HG03558 (cell line): ENCODE measurements at regions not wholly inside any gene's neighbourhood (a gene's known extent, or its start where the extent isn't known, plus 50 kb on each side); places are given as distances from the start of the nearest gene placed in this dataset.
"Not testable (repeated sequence)": the region's sequence is repeated elsewhere in the genome, so short reads cannot be mapped to it uniquely, and the experiment has no call there.

Experiments
- ATAC-seq: cut with Tn5 transposase; IDR thresholded peaks from one replicate; pipeline ENCODE4 v1.9.1; 2021; ENCODE audit warnings: moderate number of reproducible peaks; ENCODE audit not compliant: unreplicated experiment; ENCODE audit errors: extremely low read depth

GRCh38 chr1:143845193-143845592, 126.6 kb downstream of the FAM72C start:
- not testable (repeated sequence) for ATAC-seq

GRCh38 chr1:143842058-143842457, 129.7 kb downstream of the FAM72C start:
- ATAC-seq: not testable (repeated sequence)

- ATAC-seq: not testable (repeated sequence)
Observed at GRCh38 chr1:143839182-143839581, 132.6 kb downstream of the FAM72C start.

- not testable (repeated sequence) for ATAC-seq
Observed at GRCh38 chr1:143838598-143838929, 133.2 kb downstream of the FAM72C start.

- ATAC-seq: not testable (repeated sequence)
Observed at GRCh38 chr1:143837924-143838597, 133.7 kb downstream of the FAM72C start.

GRCh38 chr1:143833376-143833775, 138.4 kb downstream of the FAM72C start:
- ATAC-seq: not testable (repeated sequence)

- not testable (repeated sequence) for ATAC-seq
Observed at GRCh38 chr1:143832379-143832716, 139.4 kb downstream of the FAM72C start.

GRCh38 chr1:143831479-143832378, 140.1 kb downstream of the FAM72C start:
- ATAC-seq: not testable (repeated sequence)

GRCh38 chr1:143826162-143826561, 145.6 kb downstream of the FAM72C start:
- not testable (repeated sequence) for ATAC-seq

GRCh38 chr1:143824266-143824665, 147.5 kb downstream of the FAM72C start:
- not testable (repeated sequence) for ATAC-seq

- ATAC-seq: not testable (repeated sequence)
Observed at GRCh38 chr1:143820058-143820457, 151.7 kb downstream of the FAM72C start.

GRCh38 chr1:143816369-143816768, 155.4 kb downstream of the FAM72C start:
- not testable (repeated sequence) for ATAC-seq

GRCh38 chr1:143805374-143805773, 166.4 kb downstream of the FAM72C start:
- not testable (repeated sequence) for ATAC-seq

GRCh38 chr1:143804707-143805356, 167.0 kb downstream of the FAM72C start:
- not testable (repeated sequence) for ATAC-seq

GRCh38 chr1:143803927-143804411, 167.8 kb downstream of the FAM72C start:
- not testable (repeated sequence) for ATAC-seq

- not testable (repeated sequence) for ATAC-seq
Observed at GRCh38 chr1:143803095-143803494, 168.7 kb downstream of the FAM72C start.

- not testable (repeated sequence) for ATAC-seq
Observed at GRCh38 chr1:143799568-143800187, 172.1 kb downstream of the FAM72C start.

- not testable (repeated sequence) for ATAC-seq
Observed at GRCh38 chr1:143796369-143796768, 175.4 kb downstream of the FAM72C start.

- not testable (repeated sequence) for ATAC-seq
Observed at GRCh38 chr1:143792047-143792937, 179.5 kb downstream of the FAM72C start.
